Cardiac muscle cell (in vitro differentiated cells and primary cell): ENCODE measurements at regions not wholly inside any gene's neighbourhood (a gene's known extent, or its start where the extent isn't known, plus 50 kb on each side); places are given as distances from the start of the nearest gene placed in this dataset.

Source experiments
- DNase-seq, 2 donors: peaks; one replicate each; pipeline versions ENCODE4 v3.0.0 to v3.0.0-alpha.2; 2010 to 2017; ENCODE audit warnings: low read depth in 1 of 2, low spot score in 1 of 2
- H3K27ac ChIP-seq: fragments of 200-600 bp; sonication (generic); 2 replicates; pipeline ENCODE4 v1.5.1; 2016
- H3K27me3 ChIP-seq: fragments of 200-600 bp; sonication (generic); 2 replicates; pipeline ENCODE4 v1.6.0; 2016; ENCODE audit warnings: control low read depth
- H3K36me3 ChIP-seq: fragments of 200-600 bp; sonication (generic); 2 replicates; pipeline ENCODE4 v1.5.1; 2016; ENCODE audit warnings: control low read depth
- H3K4me1 ChIP-seq: fragments of 200-600 bp; sonication (generic); 2 replicates; pipeline ENCODE4 v1.8.1; 2017; ENCODE audit warnings: low read depth, mild to moderate bottlenecking, mixed run types
- H3K4me3 ChIP-seq: fragments of 200-600 bp; sonication (generic); 2 replicates; pipeline ENCODE4 v1.5.1; 2016; ENCODE audit warnings: mild to moderate bottlenecking
- H3K9me3 ChIP-seq: fragments of 200-600 bp; sonication (generic); 2 replicates; pipeline ENCODE4 v1.5.1; 2017; ENCODE audit warnings: low read depth, mild to moderate bottlenecking, control low read depth
- TF ChIP-seq, protein P1 (sequence below): IDR thresholded peaks from 2 replicates; pipeline ENCODE4 v1.5.1; 2012; ENCODE audit warnings: low read depth, mild to moderate bottlenecking, low read length

DNA sequence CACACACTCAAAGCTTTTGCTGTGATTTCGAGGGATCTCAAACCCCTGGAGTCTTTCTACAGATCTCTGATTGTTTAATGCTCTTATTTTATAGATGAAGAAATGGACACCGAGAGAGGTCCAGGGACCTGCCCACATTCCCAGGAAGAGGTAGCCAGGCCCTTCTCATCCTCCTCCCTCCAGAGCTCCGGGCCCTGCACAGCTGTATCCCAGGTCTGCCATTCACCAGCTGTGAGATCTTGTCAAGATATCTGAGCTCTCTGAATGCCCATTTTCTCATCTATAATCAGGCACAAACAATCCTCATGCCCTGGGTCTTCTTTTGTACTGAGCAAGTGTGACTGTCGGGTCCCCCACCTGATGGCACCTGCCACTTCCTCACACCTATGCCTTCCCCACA lies 98.2 kb upstream of the ALX4 start:
- Histone ChIP-seq H3K9me3 (no peaks in the 10 kb centered on the region), H3K36me3 (no peaks in the 10 kb centered on the region), H3K4me1 (no peaks in the 10 kb centered on the region), H3K4me3 (no peak overlapping the region), H3K27me3 (no peaks in the 10 kb centered on the region), H3K27ac (no peak overlapping the region)
- TF ChIP-seq, protein P1, sequence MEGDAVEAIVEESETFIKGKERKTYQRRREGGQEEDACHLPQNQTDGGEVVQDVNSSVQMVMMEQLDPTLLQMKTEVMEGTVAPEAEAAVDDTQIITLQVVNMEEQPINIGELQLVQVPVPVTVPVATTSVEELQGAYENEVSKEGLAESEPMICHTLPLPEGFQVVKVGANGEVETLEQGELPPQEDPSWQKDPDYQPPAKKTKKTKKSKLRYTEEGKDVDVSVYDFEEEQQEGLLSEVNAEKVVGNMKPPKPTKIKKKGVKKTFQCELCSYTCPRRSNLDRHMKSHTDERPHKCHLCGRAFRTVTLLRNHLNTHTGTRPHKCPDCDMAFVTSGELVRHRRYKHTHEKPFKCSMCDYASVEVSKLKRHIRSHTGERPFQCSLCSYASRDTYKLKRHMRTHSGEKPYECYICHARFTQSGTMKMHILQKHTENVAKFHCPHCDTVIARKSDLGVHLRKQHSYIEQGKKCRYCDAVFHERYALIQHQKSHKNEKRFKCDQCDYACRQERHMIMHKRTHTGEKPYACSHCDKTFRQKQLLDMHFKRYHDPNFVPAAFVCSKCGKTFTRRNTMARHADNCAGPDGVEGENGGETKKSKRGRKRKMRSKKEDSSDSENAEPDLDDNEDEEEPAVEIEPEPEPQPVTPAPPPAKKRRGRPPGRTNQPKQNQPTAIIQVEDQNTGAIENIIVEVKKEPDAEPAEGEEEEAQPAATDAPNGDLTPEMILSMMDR = no peak
- no peak for DNase-seq

DNA sequence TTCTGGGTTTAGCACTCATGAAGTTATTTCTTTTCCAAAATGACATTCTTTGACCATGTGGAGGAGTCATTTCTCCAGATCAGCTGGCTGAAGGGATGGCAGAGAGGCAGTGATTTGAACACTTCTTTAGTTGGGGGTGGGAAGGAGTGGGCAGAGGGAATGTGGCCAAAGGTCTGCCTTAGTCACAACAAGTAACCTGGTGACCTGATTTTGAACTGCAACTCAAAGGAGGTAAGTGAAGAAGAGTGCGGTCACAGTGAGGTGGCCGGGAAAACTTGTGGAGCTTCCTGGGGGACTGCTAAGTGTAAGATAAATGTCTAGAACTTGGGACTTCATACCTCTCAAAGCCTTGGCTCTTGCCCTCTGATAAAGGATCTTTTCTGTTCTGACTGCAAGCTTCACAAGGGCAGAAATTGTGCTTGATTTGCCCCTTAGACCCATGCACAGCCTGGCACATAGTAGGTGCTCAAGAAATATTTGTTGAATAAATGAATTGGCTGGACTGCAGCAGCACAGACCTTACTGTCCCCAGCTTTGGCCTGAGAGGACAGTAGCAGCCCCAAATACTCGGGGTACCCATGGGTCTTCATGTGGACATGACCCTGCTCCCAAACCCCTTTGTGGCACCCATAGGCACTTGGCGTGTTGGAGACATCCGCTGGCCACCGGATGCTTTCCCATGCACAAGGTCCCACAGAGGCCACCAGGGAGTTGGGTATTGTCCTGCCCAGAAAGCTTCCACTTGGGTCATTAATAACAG lies 99.0 kb upstream of the ALX4 start:
- H3K4me3 ChIP-seq = no peak overlapping the region
- TF ChIP-seq, protein P1 = no peak
- no peaks in the 10 kb centered on the region for H3K36me3 ChIP-seq
- H3K4me1 ChIP-seq = no peaks in the 10 kb centered on the region
- H3K27ac ChIP-seq = no peak overlapping the region
- H3K9me3 ChIP-seq = no peaks in the 10 kb centered on the region
- no peaks in the 10 kb centered on the region for H3K27me3 ChIP-seq
- no peak for DNase-seq

DNA sequence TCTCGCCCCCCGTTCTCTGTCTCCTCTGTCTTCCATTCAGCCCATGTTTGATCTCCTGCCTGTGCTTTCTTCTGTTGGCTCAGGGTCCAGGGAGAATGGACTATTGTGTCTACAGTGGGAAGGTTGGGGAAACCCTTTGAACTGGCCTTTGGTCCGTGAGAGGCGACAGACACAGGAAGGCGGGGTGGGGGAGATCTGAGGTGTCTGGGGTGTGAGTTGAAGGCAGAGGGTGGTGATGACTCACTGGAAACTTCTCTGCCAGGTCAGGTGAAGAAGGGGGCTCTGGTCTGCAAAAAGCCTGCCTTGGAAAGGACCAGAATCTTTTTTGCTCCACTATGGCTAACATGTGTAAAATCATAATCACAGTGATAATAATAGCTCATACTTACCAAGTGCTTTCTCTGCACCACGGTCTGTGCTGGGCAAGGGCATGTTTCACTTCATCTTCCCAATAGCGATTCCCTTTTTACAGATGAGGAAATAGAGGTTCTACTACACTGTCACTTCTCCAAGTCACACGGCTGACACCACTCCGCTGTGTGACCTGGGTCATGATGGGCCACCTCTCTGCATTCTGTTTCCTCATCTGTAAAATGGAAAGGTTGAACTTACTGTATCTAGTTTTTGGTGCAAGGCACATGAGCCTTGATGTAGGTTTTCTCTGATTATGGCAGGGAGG lies 99.8 kb upstream of the ALX4 start:
- DNase-seq = no peak
- H3K36me3 ChIP-seq = no peaks in the 10 kb centered on the region

DNA sequence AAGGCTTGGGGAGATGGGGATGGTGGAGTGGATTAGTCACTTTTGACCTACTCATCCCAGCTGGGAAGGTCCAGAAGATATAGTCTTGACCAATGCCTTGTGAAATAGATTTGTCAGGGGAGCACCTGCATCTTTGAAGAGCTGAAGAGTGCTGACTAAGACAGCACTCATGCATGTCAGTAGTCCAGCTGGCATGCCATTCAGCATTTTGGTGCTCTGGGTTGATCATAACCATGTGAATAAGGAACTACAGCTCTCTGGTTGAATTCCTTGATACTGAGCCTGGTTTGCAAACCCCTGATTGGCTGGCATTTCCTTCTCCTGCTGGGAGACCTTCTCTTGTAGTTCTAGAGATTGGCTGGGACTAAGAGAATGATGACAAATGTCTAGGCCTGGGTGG lies 106.8 kb upstream of the ALX4 start:
- H3K9me3 ChIP-seq = no peaks in the 10 kb centered on the region
- no peaks in the 10 kb centered on the region for H3K4me1 ChIP-seq
- no peak overlapping the region for H3K27ac ChIP-seq
- TF ChIP-seq, protein P1 = no peak
- no peaks in the 10 kb centered on the region for H3K36me3 ChIP-seq
- DNase-seq = no peak
- no peaks in the 10 kb centered on the region for H3K27me3 ChIP-seq
- no peak overlapping the region for H3K4me3 ChIP-seq

More for the DNA sequence above, 99.8 kb upstream of the ALX4 start:
- no peaks in the 10 kb centered on the region for H3K9me3 ChIP-seq
- no peak overlapping the region for H3K27ac ChIP-seq
- no peaks in the 10 kb centered on the region for H3K27me3 ChIP-seq
- H3K4me3 ChIP-seq = no peak overlapping the region
- H3K4me1 ChIP-seq = no peaks in the 10 kb centered on the region
- TF ChIP-seq, protein P1 = no peak

DNA sequence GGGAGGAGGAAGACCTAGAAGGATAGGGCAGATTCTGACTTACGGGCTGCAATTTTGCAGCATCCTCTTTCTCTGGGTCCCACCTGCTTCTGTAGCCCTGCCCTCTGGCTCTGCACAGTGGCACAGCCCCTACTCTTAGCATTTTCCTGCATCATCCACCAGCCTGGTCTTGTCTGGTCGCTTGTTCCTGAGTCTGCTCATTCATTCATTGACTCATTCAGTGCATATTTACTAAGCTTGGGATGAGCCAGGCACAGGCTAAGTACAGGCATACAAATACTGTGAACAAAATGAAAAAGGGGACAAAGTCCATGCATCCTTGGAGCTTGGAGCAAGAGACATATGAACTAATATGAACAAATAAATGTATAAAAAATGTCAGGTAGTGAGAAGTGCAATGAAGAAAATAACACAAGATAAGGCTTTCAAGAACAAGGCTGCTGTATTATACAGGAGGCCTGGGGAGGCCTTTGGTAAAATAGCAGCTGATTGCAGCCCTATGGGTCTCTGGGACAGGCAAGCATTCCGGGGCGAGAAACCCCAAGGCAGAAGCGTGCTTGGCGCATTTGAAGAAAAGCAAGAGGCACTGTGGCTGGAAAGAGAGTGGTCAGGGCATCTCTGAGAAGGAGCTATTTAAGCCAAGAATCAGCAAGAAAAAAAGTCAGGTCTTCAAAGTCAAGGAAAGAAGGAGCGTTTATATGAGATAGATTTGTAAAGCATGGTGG lies 108.0 kb upstream of the ALX4 start:
- Histone ChIP-seq H3K27me3 (no peaks in the 10 kb centered on the region), H3K9me3 (no peaks in the 10 kb centered on the region), H3K4me3 (no peak overlapping the region), H3K27ac (no peak overlapping the region), H3K36me3 (no peaks in the 10 kb centered on the region), H3K4me1 (no peaks in the 10 kb centered on the region)
- TF ChIP-seq, protein P1 = no peak
- DNase-seq = no peak
